GM23248 (cell line): ENCODE measurements at regions not wholly inside any gene's neighbourhood (a gene's known extent, or its start where the extent isn't known, plus 50 kb on each side); places are given as distances from the start of the nearest gene placed in this dataset.

ENCODE experiments used
- EZH2 ChIP-seq: fragments of 200-600 bp; sonication (generic); IDR thresholded peaks from 2 replicates; pipeline ENCODE4 v1.6.1; 2018; ENCODE audit warnings: antibody characterized with exemption, mild to moderate bottlenecking; ENCODE audit not compliant: insufficient read depth, poor library complexity, severe bottlenecking
- EZH2phosphoT487 ChIP-seq: fragments of 200-600 bp; sonication (generic); IDR thresholded peaks from 2 replicates; pipeline ENCODE4 v1.6.1; 2018; ENCODE audit warnings: antibody characterized with exemption, moderate library complexity, mild to moderate bottlenecking, low read depth; ENCODE audit not compliant: insufficient read depth

DNA sequence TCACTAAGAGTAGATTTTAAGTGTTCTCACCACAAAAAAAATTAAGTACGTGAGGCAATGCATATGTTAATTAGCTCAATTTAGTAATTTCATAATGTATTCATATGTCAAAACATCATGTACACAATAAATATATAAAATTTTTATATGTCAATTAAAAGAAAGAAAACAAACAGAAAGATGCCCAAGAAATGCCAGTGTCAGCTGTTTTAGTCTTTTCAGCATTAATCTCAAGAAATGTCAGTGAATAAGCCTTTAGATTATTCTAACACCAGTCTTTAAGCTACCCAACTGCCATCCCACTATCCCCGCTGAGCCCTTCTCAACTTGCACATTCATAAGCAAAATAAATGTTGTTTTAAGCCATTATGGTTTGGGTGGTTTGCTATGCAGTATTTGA, 76.5 kb downstream of the C1D start:
- TF ChIP-seq EZH2 (no peak), EZH2phosphoT487 (no peak)
